ENCODE measurements at regions not wholly inside any gene's neighbourhood (a gene's known extent, or its start where the extent isn't known, plus 50 kb on each side); places are given as distances from the start of the nearest gene placed in this dataset.

GRCh38 chr5:20102293-20102692 is 114.3 kb upstream of the CDH18 start:
- ATAC-seq: no peak
- CTCF ChIA-PET: no interaction called here

GRCh38 chr5:20098694-20099093 is 110.7 kb upstream of the CDH18 start:
- Histone ChIP-seq H3K9me3 (ENCODE audit: control insufficient read depth, insufficient read depth, low read depth, low read length) (no peaks in the 10 kb centered on the region), H3K4me3 (ENCODE audit: low read depth in 2 of 2, low read length in 2 of 2) (no peak overlapping the region), H3K27me3 (ENCODE audit: control insufficient read depth, insufficient read depth, low read length) (no peaks in the 10 kb centered on the region), H3K27ac (ENCODE audit: low read length) (no peak overlapping the region), H3K36me3 (ENCODE audit: control insufficient read depth, insufficient read depth, low read length) (no peaks in the 10 kb centered on the region), H3K4me1 (ENCODE audit: control insufficient read depth, insufficient read depth, low read length) (no peaks in the 10 kb centered on the region)
- ATAC-seq (no peak), DNase-seq (ENCODE audit: low read depth, low spot score) (no peak)
- intact Hi-C loops (cut with micrococcal nuclease; ENCODE audit: unreplicated experiment) (no loop called here), in situ Hi-C loops (cut with HindIII; ENCODE audit: low pct_unique_long_range_greater_than_20kb, low sequenced_read_pairs) (no loop called here)
- no TSS peak for BruUV-seq (replicated peaks)
- ChIA-PET CTCF (no interaction called here), POLR2A (no interaction called here)
- TF ChIP-seq SIN3A (IDR thresholded peaks at IDR 0.05; ENCODE audit: borderline replicate concordance, insufficient read depth, low read depth, low read length) (no peak), CTCF (IDR thresholded peaks at IDR 0.05) (no peak), POLR2AphosphoS5 (IDR thresholded peaks at IDR 0.05; ENCODE audit: low read depth, low read length) (no peak), REST (IDR thresholded peaks at IDR 0.05; ENCODE audit: insufficient read depth in 1 of 2, low read depth in 2 of 2, low read length in 1 of 2) (no peak), TCF7L2 (IDR thresholded peaks at IDR 0.05; ENCODE audit: low read depth, low read length) (no peak)

More at GRCh38 chr5:20102293-20102692, 114.3 kb upstream of the CDH18 start:
- no peaks in the 10 kb centered on the region for H3K9me3 ChIP-seq (ENCODE audit: control insufficient read depth, insufficient read depth, low read depth, low read length)
- H3K4me1 ChIP-seq (ENCODE audit: control insufficient read depth, insufficient read depth, low read length): no peaks in the 10 kb centered on the region
- intact Hi-C loops (cut with micrococcal nuclease; ENCODE audit: unreplicated experiment) (no loop called here), in situ Hi-C loops (cut with HindIII; ENCODE audit: low pct_unique_long_range_greater_than_20kb, low sequenced_read_pairs) (no loop called here)
- no peaks in the 10 kb centered on the region for H3K27me3 ChIP-seq (ENCODE audit: control insufficient read depth, insufficient read depth, low read length)
- no peaks in the 10 kb centered on the region for H3K36me3 ChIP-seq (ENCODE audit: control insufficient read depth, insufficient read depth, low read length)
- DNase-seq (ENCODE audit: low read depth, low spot score): no peak
- no peak for TF ChIP-seq POLR2AphosphoS5 (IDR thresholded peaks at IDR 0.05; ENCODE audit: low read depth, low read length)
- no peak for TF ChIP-seq SIN3A (IDR thresholded peaks at IDR 0.05; ENCODE audit: borderline replicate concordance, insufficient read depth, low read depth, low read length)
- no peak for TF ChIP-seq REST (IDR thresholded peaks at IDR 0.05; ENCODE audit: insufficient read depth in 1 of 2, low read depth in 2 of 2, low read length in 1 of 2)
- no peak for TF ChIP-seq TCF7L2 (IDR thresholded peaks at IDR 0.05; ENCODE audit: low read depth, low read length)
- no peak for TF ChIP-seq CTCF (IDR thresholded peaks at IDR 0.05)
- BruUV-seq (replicated peaks): no TSS peak
- H3K27ac ChIP-seq (ENCODE audit: low read length): no peak overlapping the region
- POLR2A ChIA-PET: no interaction called here
- no peak overlapping the region for H3K4me3 ChIP-seq (ENCODE audit: low read depth in 2 of 2, low read length in 2 of 2)
